K562 (cell line): ENCODE measurements at regions not wholly inside any gene's neighbourhood (a gene's known extent, or its start where the extent isn't known, plus 50 kb on each side); places are given as distances from the start of the nearest gene placed in this dataset.
A peak's percentile ranks its signal among the peaks of the same experiment; 100 is the strongest.

Source experiments
- ATAC-seq: fragments of 200-7000 bp; cut with Tn5 transposase; 3 replicates; pipeline ENCODE4 v1.9.1; 2020; ENCODE audit warnings: moderate library complexity
- BruUV-seq: library from RNA; stranded (reverse); fragments of 400-500 nt; replicated peaks from 2 replicates; lab custom pipeline; 2021; lab: Mats Ljungman, UMichigan
- CTCF ChIA-PET: fragments of 300-600 bp; formaldehyde crosslinking; extraction: SDS; loops from one replicate; lab custom pipeline; 2021; ENCODE audit warnings: low intra/inter-chr PET ratio; lab: Yijun Ruan, JAX
- POLR2A ChIA-PET: fragments of 300-600, 350-650 bp; sonication (Branson Sonifier 250); formaldehyde crosslinking; extraction: SDS; loops from one replicate; lab custom pipeline; 2021; ENCODE audit warnings: antibody characterized with exemption, inconsistent platforms; lab: Yijun Ruan, JAX
- DNase-seq, 4 experiments: peaks; one replicate each; pipeline versions ENCODE4 v3.0.0 to v3.0.0-alpha.2; 2011 to 2018; ENCODE audit warnings: low spot score in 3 of 4, mixed read lengths in 3 of 4; ENCODE audit errors: extremely low read depth in 1 of 4
- FAIRE-seq: peaks from 2 replicates; lab custom pipeline; 2011; peaks lifted over from hg19 to GRCh38; lab: Jason Lieb, UNC
- H2AFZ ChIP-seq: 2 replicates; pipeline ENCODE4 v1.6.0; 2011; ENCODE audit warnings: low read depth, low read length, control low read depth, inconsistent platforms
- H3K27ac ChIP-seq: fragments of 200-600 bp; 3 replicates; pipeline ENCODE4 v1.8.0; 2011; ENCODE audit warnings: low read depth, mild to moderate bottlenecking, control low read depth, inconsistent platforms, low read length, moderate library complexity, mixed read lengths; ENCODE audit errors: extremely low read depth
- H3K27me3 ChIP-seq, 2 experiments: fragments of 300-600 bp in 1 of 2; 2 replicates in 1 of 2; 3 replicates in 1 of 2; pipeline versions ENCODE4 v1.6.0 to v1.8.0; 2011; ENCODE audit warnings: inconsistent platforms in 2 of 2, low read length in 2 of 2, mild to moderate bottlenecking in 1 of 2, mixed read lengths in 1 of 2, moderate library complexity in 1 of 2; ENCODE audit not compliant: control insufficient read depth in 2 of 2, insufficient read depth in 2 of 2
- H3K36me3 ChIP-seq: fragments of 300-600 bp; 3 replicates; pipeline ENCODE4 v1.8.0; 2011; ENCODE audit warnings: mild to moderate bottlenecking, low read length, inconsistent platforms; ENCODE audit not compliant: control insufficient read depth, insufficient read depth
- H3K4me1 ChIP-seq, 2 experiments: fragments of 200-600 bp in 1 of 2; replicated peaks in 1 of 2; 2 replicates in 1 of 2; 3 replicates in 1 of 2; pipeline versions ENCODE4 v1.5.1 to v1.8.0; 2011; ENCODE audit warnings: inconsistent platforms in 2 of 2, low read length in 2 of 2, mild to moderate bottlenecking in 1 of 2, mixed read lengths in 1 of 2, moderate library complexity in 1 of 2; ENCODE audit not compliant: control insufficient read depth in 2 of 2, insufficient read depth in 2 of 2
- H3K4me2 ChIP-seq: 2 replicates; pipeline ENCODE4 v1.6.1; 2011; ENCODE audit warnings: low read length, control low read depth, inconsistent platforms, mixed read lengths; ENCODE audit not compliant: insufficient read depth
- H3K4me3 ChIP-seq: fragments of 200-600 bp; sonication (generic), shearing (Covaris generic); 2 replicates; pipeline ENCODE4 v1.5.1; 2016; ENCODE audit warnings: control low read depth, inconsistent platforms
- H3K79me2 ChIP-seq: fragments of 200-600 bp; 3 replicates; pipeline ENCODE4 v1.8.0; 2011; ENCODE audit warnings: low read length, inconsistent platforms; ENCODE audit not compliant: control insufficient read depth, insufficient read depth
- H3K9ac ChIP-seq, 2 experiments: 2 replicates each; pipeline versions ENCODE4 v1.6.0 to v1.6.1; 2011; ENCODE audit warnings: low read depth in 2 of 2, low read length in 2 of 2, control low read depth in 1 of 2, inconsistent platforms in 1 of 2, mild to moderate bottlenecking in 1 of 2, mixed read lengths in 1 of 2; ENCODE audit not compliant: insufficient read depth in 1 of 2
- H3K9me1 ChIP-seq: one replicate; pipeline ENCODE4 v1.6.0; 2011; ENCODE audit warnings: inconsistent platforms, mild to moderate bottlenecking, low read length, moderate library complexity; ENCODE audit not compliant: control insufficient read depth, insufficient read depth
- H3K9me3 ChIP-seq: replicated peaks from 2 replicates; pipeline ENCODE4 v1.5.1; 2011; ENCODE audit warnings: low read depth, low read length, inconsistent platforms; ENCODE audit not compliant: control insufficient read depth, insufficient read depth
- H4K20me1 ChIP-seq: replicated peaks from 2 replicates; pipeline ENCODE4 v1.6.1; 2011; ENCODE audit warnings: low read length, inconsistent platforms, mixed read lengths; ENCODE audit not compliant: control insufficient read depth, insufficient read depth
- BDP1 ChIP-seq: IDR thresholded peaks from 3 replicates; pipeline ENCODE4 v1.6.1; 2011; ENCODE audit not compliant: insufficient read length, insufficient read depth
- ILK ChIP-seq: fragments of 450-650 bp; IDR thresholded peaks from 2 replicates; pipeline ENCODE4 v1.6.1; 2016; ENCODE audit warnings: missing genetic modification characterization, low read depth, mild to moderate bottlenecking, missing compliant biosample characterization, moderate library complexity, borderline replicate concordance
- MED1 ChIP-seq: sonication (generic); formaldehyde crosslinking; IDR thresholded peaks from 2 replicates; pipeline ENCODE4 v1.8.1; 2023; ENCODE audit warnings: missing genetic modification reagents, borderline replicate concordance
- POLR3A ChIP-seq: IDR thresholded peaks from 2 replicates; pipeline ENCODE4 v1.6.1; 2011; ENCODE audit warnings: borderline replicate concordance, mild to moderate bottlenecking, moderate library complexity; ENCODE audit not compliant: insufficient read length, insufficient read depth; ENCODE audit errors: extremely low read depth
- RBM34 ChIP-seq: fragments of 200-400 bp; formaldehyde crosslinking; IDR thresholded peaks from 2 replicates; pipeline ENCODE4 v1.6.1; 2018; ENCODE audit warnings: low read length, borderline replicate concordance; ENCODE audit not compliant: insufficient read depth
- RUNX1 ChIP-seq: sonication (generic); IDR thresholded peaks from 2 replicates; pipeline ENCODE4 v1.6.1; 2016; ENCODE audit warnings: antibody characterized with exemption, low read depth
- SNIP1 ChIP-seq: fragments of 450-650 bp; IDR thresholded peaks from 2 replicates; pipeline ENCODE4 v1.7.1; 2017; ENCODE audit warnings: low read depth, mild to moderate bottlenecking
- ZNF311 ChIP-seq: fragments of 250-450 bp; sonication (Bioruptor Pico); IDR thresholded peaks from 2 replicates; pipeline ENCODE4 v1.4.0; 2020; ENCODE audit warnings: mild to moderate bottlenecking, moderate library complexity
- ZNF561 ChIP-seq: fragments of 450-650 bp; formaldehyde crosslinking; conservative IDR thresholded peaks from 2 replicates; pipeline ENCODE4 v1.4.0; 2020; ENCODE audit warnings: mild to moderate bottlenecking, moderate library complexity
- WGBS: fragments of 100-300 bp; shearing (Covaris generic); methylation state at CpG from one replicate; pipeline ENCODE4 v1.1.6; 2016; ENCODE audit warnings: low coverage, mixed read lengths; ENCODE audit not compliant: insufficient coverage; ENCODE audit errors: missing lambda C conversion rate; 5-methylcytosine and 5-hydroxymethylcytosine counted together
- in situ Hi-C: fragments of 300-500 bp; cut with MboI; formaldehyde crosslinking; loops from 4 replicates; pipeline ENCODE4 v1.15.0; 2018; ENCODE audit warnings: inconsistent platforms, mixed read lengths
- intact Hi-C: fragments of 100-400 bp; cut with micrococcal nuclease; formaldehyde crosslinking; loops from 2 replicates; pipeline ENCODE4 v1.14.2; 2022
- TF ChIP-seq, protein P1 (sequence below): sonication (generic); formaldehyde crosslinking; IDR thresholded peaks from 2 replicates; pipeline ENCODE4 v1.8.1; 2023; ENCODE audit warnings: mild to moderate bottlenecking, missing genetic modification reagents

GRCh38 chr11:109981031-109981636 lies 112.1 kb upstream of the ZC3H12C start (continued):
- TF ChIP-seq POLR3A: no peak
- TF ChIP-seq SNIP1: no peak
- TF ChIP-seq ZNF561 (CRISPR knock-in tag): no peak
- TF ChIP-seq BDP1: no peak
- no peak for TF ChIP-seq MED1 (CRISPR knock-in tag)
- TF ChIP-seq, protein P1, sequence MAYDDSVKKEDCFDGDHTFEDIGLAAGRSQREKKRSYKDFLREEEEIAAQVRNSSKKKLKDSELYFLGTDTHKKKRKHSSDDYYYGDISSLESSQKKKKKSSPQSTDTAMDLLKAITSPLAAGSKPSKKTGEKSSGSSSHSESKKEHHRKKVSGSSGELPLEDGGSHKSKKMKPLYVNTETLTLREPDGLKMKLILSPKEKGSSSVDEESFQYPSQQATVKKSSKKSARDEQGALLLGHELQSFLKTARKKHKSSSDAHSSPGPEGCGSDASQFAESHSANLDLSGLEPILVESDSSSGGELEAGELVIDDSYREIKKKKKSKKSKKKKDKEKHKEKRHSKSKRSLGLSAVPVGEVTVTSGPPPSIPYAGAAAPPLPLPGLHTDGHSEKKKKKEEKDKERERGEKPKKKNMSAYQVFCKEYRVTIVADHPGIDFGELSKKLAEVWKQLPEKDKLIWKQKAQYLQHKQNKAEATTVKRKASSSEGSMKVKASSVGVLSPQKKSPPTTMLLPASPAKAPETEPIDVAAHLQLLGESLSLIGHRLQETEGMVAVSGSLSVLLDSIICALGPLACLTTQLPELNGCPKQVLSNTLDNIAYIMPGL (CRISPR knock-in tag): no peak

GRCh38 chr11:109983358-109983757 lies 109.8 kb upstream of the ZC3H12C start:
- Histone ChIP-seq H3K9me3 (no peaks in the 10 kb centered on the region), H4K20me1 (no peaks in the 10 kb centered on the region), H3K9me1 (no peaks in the 10 kb centered on the region), H3K4me2 (no peak overlapping the region), H3K36me3 (no peaks in the 10 kb centered on the region), H3K27ac (no peak overlapping the region), H3K79me2 (no peaks in the 10 kb centered on the region), H3K4me3 (no peak overlapping the region), H3K9ac (no peak overlapping the region), H3K27me3 (no peaks in the 10 kb centered on the region)
- intact Hi-C loops (no loop called here), in situ Hi-C loops (no loop called here)
- ChIA-PET POLR2A (no interaction called here), CTCF (no interaction called here)
- ATAC-seq (no peak), FAIRE-seq (no peak)
- BruUV-seq: no TSS peak
- 53% methylated on average over 3 of the region's 3 CpGs for WGBS
- 0 out of 2 replicates have a peak, but pooled peaks have one; percentile 15 for TF ChIP-seq ILK (tag)
- TF ChIP-seq RUNX1: no peak
- peak; percentile 72; the same call in 1 of the 2 replicates for TF ChIP-seq ZNF311 (CRISPR knock-in tag)
- TF ChIP-seq RBM34: no peak
- TF ChIP-seq, all 486 proteins: peak for 2
- DNase-seq: no peak
- Histone ChIP-seq H2AFZ (no peak overlapping the region), H3K4me1 (no peaks in the 10 kb centered on the region; a peak in 1 of 5 replicates)
